ENCODE measurements at regions not wholly inside any gene's neighbourhood (a gene's known extent, or its start where the extent isn't known, plus 50 kb on each side); places are given as distances from the start of the nearest gene placed in this dataset.

DNA sequence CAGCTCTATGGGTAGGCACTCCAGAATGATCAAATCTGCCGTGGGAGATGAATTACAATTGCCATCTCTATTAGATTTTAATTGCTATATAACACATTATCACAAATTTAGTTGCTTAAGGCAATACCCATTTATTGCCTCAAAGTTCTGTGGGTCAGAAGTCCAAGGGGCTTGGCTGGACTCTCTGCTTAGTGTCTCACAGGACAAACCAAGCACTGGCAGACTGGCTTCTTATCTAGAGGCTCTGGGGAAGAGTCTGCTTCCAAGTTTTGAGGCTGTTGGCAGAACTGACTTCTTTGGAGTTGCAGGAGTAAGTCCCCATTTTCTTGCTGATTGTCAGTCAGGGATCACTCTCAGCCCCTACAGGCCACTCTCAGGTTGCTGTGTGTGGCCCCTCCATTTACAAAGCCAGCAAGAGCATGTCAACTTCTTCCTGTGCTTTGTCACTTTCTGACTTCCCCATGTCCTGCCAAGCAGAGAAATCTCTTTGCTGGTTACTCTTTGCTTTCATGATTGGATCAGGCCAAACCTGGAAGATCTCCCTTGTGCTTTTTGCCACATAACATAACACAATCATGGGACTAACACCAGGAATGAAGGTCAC, 93.5 kb upstream of the PRICKLE2 start:
- no peak for DNase-seq (ENCODE audit: low read depth in 2 of 2)
- H4K20me1 ChIP-seq (ENCODE audit: control insufficient read depth, extremely low read depth, insufficient read depth, low read length), result no peaks in the 10 kb centered on the region
- no peak for TF ChIP-seq EZH2 (IDR thresholded peaks at IDR 0.05; ENCODE audit: low read length, missing control alignments)
- TF ChIP-seq, protein P1, sequence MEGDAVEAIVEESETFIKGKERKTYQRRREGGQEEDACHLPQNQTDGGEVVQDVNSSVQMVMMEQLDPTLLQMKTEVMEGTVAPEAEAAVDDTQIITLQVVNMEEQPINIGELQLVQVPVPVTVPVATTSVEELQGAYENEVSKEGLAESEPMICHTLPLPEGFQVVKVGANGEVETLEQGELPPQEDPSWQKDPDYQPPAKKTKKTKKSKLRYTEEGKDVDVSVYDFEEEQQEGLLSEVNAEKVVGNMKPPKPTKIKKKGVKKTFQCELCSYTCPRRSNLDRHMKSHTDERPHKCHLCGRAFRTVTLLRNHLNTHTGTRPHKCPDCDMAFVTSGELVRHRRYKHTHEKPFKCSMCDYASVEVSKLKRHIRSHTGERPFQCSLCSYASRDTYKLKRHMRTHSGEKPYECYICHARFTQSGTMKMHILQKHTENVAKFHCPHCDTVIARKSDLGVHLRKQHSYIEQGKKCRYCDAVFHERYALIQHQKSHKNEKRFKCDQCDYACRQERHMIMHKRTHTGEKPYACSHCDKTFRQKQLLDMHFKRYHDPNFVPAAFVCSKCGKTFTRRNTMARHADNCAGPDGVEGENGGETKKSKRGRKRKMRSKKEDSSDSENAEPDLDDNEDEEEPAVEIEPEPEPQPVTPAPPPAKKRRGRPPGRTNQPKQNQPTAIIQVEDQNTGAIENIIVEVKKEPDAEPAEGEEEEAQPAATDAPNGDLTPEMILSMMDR (conservative IDR thresholded peaks at IDR 0.05 in 1 of 2, IDR thresholded peaks at IDR 0.05 in 1 of 2; ENCODE audit: low read depth in 1 of 2, low read length in 2 of 2), result no peak
- no peaks in the 10 kb centered on the region for H3K79me2 ChIP-seq (ENCODE audit: control insufficient read depth, insufficient read depth, low read length)
- peaks cover 11% of the 10 kb centered on the region for H3K4me1 ChIP-seq (ENCODE audit: control insufficient read depth, extremely low read depth, insufficient read depth, low read length)
- H3K27me3 ChIP-seq (ENCODE audit: control insufficient read depth, insufficient read depth, low read length), result no peaks in the 10 kb centered on the region
- H3K36me3 ChIP-seq (ENCODE audit: control insufficient read depth, insufficient read depth, low read length), result no peaks in the 10 kb centered on the region
- H3K4me2 ChIP-seq (ENCODE audit: extremely low read depth, insufficient read depth, low read length), result no peak overlapping the region
- no peak overlapping the region for H3K4me3 ChIP-seq (replicated peaks in 1 of 4; ENCODE audit: control extremely low read depth in 1 of 4, insufficient read depth in 1 of 4, low read depth in 3 of 4, low read length in 4 of 4)
- no peak overlapping the region for H3K9ac ChIP-seq (ENCODE audit: insufficient read depth, low read length)
- H3K9me3 ChIP-seq (ENCODE audit: control insufficient read depth, insufficient read depth, low read depth, low read length), result no peaks in the 10 kb centered on the region
- H2AFZ ChIP-seq (ENCODE audit: low read length), result no peak overlapping the region
- H3K27ac ChIP-seq (ENCODE audit: insufficient read depth, low read length), result no peak overlapping the region

DNA sequence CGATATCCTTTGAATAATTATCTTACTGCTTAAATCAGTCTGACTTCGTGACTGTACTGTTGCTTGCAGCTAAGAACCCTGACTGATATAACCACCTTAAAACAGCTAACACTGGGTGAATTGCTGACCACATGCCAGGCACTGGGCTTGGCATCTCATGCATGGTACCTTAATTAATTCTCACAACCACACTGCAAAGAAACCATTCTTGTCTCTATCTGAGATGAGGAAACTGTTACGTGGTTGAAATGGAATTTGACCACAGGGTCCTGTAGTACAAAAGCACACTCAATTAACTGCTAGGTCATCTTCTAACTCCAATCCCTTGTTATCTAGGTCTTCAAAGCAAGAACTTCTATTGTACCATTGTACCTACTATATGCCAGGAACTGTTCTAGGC, 92.7 kb upstream of the PRICKLE2 start:
- H4K20me1 ChIP-seq (ENCODE audit: control insufficient read depth, extremely low read depth, insufficient read depth, low read length), result no peaks in the 10 kb centered on the region
- H2AFZ ChIP-seq (ENCODE audit: low read length), result no peak overlapping the region
- no peaks in the 10 kb centered on the region for H3K79me2 ChIP-seq (ENCODE audit: control insufficient read depth, insufficient read depth, low read length)
- no peak for TF ChIP-seq EZH2 (IDR thresholded peaks at IDR 0.05; ENCODE audit: low read length, missing control alignments)
- TF ChIP-seq, protein P1 (conservative IDR thresholded peaks at IDR 0.05 in 1 of 2, IDR thresholded peaks at IDR 0.05 in 1 of 2; ENCODE audit: low read depth in 1 of 2, low read length in 2 of 2), result no peak
- H3K36me3 ChIP-seq (ENCODE audit: control insufficient read depth, insufficient read depth, low read length), result no peaks in the 10 kb centered on the region
- H3K4me2 ChIP-seq (ENCODE audit: extremely low read depth, insufficient read depth, low read length), result no peak overlapping the region
- H3K9me3 ChIP-seq (ENCODE audit: control insufficient read depth, insufficient read depth, low read depth, low read length), result no peaks in the 10 kb centered on the region
- H3K27ac ChIP-seq (ENCODE audit: insufficient read depth, low read length), result no peak overlapping the region
- no peak overlapping the region for H3K9ac ChIP-seq (ENCODE audit: insufficient read depth, low read length)
- H3K4me1 ChIP-seq (ENCODE audit: control insufficient read depth, extremely low read depth, insufficient read depth, low read length), result peaks cover 11% of the 10 kb centered on the region
- H3K4me3 ChIP-seq (replicated peaks in 1 of 4; ENCODE audit: control extremely low read depth in 1 of 4, insufficient read depth in 1 of 4, low read depth in 3 of 4, low read length in 4 of 4), result no peak overlapping the region
- peak in 1 of 2 donors; percentile 87 for DNase-seq (ENCODE audit: low read depth in 2 of 2)
- H3K27me3 ChIP-seq (ENCODE audit: control insufficient read depth, insufficient read depth, low read length), result no peaks in the 10 kb centered on the region

DNA sequence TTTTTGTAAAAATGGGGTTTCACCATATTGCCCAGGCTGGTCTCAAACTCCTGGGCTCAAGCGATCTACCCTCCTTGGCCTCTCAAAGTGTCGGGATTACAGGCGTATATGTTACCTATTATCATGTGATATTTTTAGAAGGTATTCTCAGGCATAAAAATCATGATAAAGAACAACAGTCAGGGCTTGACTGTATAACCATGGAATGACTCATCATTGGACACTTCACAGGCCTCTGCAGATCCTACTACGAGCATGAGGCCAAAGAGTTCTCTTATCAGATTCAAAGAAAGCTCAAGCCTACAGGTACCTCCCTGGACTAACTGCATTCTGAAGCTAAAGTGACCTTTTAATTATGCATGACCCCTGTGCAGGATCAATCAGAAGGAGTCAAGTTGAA, 91.7 kb upstream of the PRICKLE2 start:
- H3K79me2 ChIP-seq (ENCODE audit: control insufficient read depth, insufficient read depth, low read length), result no peaks in the 10 kb centered on the region
- TF ChIP-seq, protein P1 (conservative IDR thresholded peaks at IDR 0.05 in 1 of 2, IDR thresholded peaks at IDR 0.05 in 1 of 2; ENCODE audit: low read depth in 1 of 2, low read length in 2 of 2), result no peak
- no peak for TF ChIP-seq EZH2 (IDR thresholded peaks at IDR 0.05; ENCODE audit: low read length, missing control alignments)

More for the DNA sequence above, 91.7 kb upstream of the PRICKLE2 start:
- Histone ChIP-seq H3K4me3 (replicated peaks in 1 of 4; ENCODE audit: control extremely low read depth in 1 of 4, insufficient read depth in 1 of 4, low read depth in 3 of 4, low read length in 4 of 4) (no peak overlapping the region), H3K27ac (ENCODE audit: insufficient read depth, low read length) (no peak overlapping the region), H4K20me1 (ENCODE audit: control insufficient read depth, extremely low read depth, insufficient read depth, low read length) (no peaks in the 10 kb centered on the region), H3K27me3 (ENCODE audit: control insufficient read depth, insufficient read depth, low read length) (no peaks in the 10 kb centered on the region), H3K9ac (ENCODE audit: insufficient read depth, low read length) (no peak overlapping the region), H3K9me3 (ENCODE audit: control insufficient read depth, insufficient read depth, low read depth, low read length) (no peaks in the 10 kb centered on the region), H3K36me3 (ENCODE audit: control insufficient read depth, insufficient read depth, low read length) (no peaks in the 10 kb centered on the region), H2AFZ (ENCODE audit: low read length) (no peak overlapping the region), H3K4me2 (ENCODE audit: extremely low read depth, insufficient read depth, low read length) (no peak overlapping the region), H3K4me1 (ENCODE audit: control insufficient read depth, extremely low read depth, insufficient read depth, low read length) (peaks cover 8% of the 10 kb centered on the region)
- DNase-seq (ENCODE audit: low read depth in 2 of 2), result peak in 1 of 2 donors; percentile 72
